Endothelial cell of umbilical vein (primary cell): ENCODE measurements at regions not wholly inside any gene's neighbourhood (a gene's known extent, or its start where the extent isn't known, plus 50 kb on each side); places are given as distances from the start of the nearest gene placed in this dataset.

Experiments used
- POLR2A ChIP-seq: IDR thresholded peaks from 2 replicates; pipeline ENCODE4 v1.6.1; 2012; ENCODE audit warnings: low read depth, mild to moderate bottlenecking, control low read depth, low read length
- TF ChIP-seq, protein P1 (sequence below), 2 donors: IDR thresholded peaks; 1 replicate in 1 of 2; 2 replicates in 1 of 2; pipeline ENCODE4 v1.5.1; 2011; ENCODE audit warnings: low read length in 2 of 2, mild to moderate bottlenecking in 2 of 2, moderate library complexity in 2 of 2, control low read depth in 1 of 2, inconsistent platforms in 1 of 2, low read depth in 1 of 2; ENCODE audit not compliant: insufficient read depth in 1 of 2; ENCODE audit errors: extremely low read depth in 1 of 2

GRCh38 chr1:5108740-5109139 is 454.3 kb downstream of the AJAP1 start:
- TF ChIP-seq, protein P1, sequence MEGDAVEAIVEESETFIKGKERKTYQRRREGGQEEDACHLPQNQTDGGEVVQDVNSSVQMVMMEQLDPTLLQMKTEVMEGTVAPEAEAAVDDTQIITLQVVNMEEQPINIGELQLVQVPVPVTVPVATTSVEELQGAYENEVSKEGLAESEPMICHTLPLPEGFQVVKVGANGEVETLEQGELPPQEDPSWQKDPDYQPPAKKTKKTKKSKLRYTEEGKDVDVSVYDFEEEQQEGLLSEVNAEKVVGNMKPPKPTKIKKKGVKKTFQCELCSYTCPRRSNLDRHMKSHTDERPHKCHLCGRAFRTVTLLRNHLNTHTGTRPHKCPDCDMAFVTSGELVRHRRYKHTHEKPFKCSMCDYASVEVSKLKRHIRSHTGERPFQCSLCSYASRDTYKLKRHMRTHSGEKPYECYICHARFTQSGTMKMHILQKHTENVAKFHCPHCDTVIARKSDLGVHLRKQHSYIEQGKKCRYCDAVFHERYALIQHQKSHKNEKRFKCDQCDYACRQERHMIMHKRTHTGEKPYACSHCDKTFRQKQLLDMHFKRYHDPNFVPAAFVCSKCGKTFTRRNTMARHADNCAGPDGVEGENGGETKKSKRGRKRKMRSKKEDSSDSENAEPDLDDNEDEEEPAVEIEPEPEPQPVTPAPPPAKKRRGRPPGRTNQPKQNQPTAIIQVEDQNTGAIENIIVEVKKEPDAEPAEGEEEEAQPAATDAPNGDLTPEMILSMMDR (IDR thresholded peaks at IDR 0.05; ENCODE audit: extremely low read depth in 1 of 2, insufficient read depth in 1 of 2, low read depth in 1 of 2, low read length in 2 of 2) = no peak
- TF ChIP-seq POLR2A = no peak
